NCI-H524 treated with DMSO at 0.1 percent for 48 hours (cell line): ENCODE measurements at regions not wholly inside any gene's neighbourhood (a gene's known extent, or its start where the extent isn't known, plus 50 kb on each side); places are given as distances from the start of the nearest gene placed in this dataset.

Experiments used
- DNase-seq: peaks from one replicate; lab custom pipeline; 2025; lab: John Stamatoyannopoulos, UW

GRCh38 chr2:219769090-219769910 is 141.9 kb downstream of the SLC4A3 start:
- DNase-seq = no peak

GRCh38 chr2:219772103-219772635 is 144.7 kb downstream of the SLC4A3 start:
- no peak for DNase-seq

GRCh38 chr2:219772697-219773096 is 145.3 kb downstream of the SLC4A3 start:
- no peak for DNase-seq

- no peak for DNase-seq
These were observed 148.1 kb downstream of the SLC4A3 start for GRCh38 chr2:219775506-219775905.

GRCh38 chr2:219777388-219777787 is 150.0 kb downstream of the SLC4A3 start:
- DNase-seq = no peak

GRCh38 chr2:219778189-219778588 is 150.8 kb downstream of the SLC4A3 start:
- no peak for DNase-seq

GRCh38 chr2:219782737-219783348 is 155.4 kb downstream of the SLC4A3 start:
- DNase-seq = no peak

GRCh38 chr2:219783359-219783975 is 156.0 kb downstream of the SLC4A3 start:
- no peak for DNase-seq

- peak; percentile 47 for DNase-seq
These were observed 156.7 kb downstream of the SLC4A3 start for GRCh38 chr2:219784178-219784577.

GRCh38 chr2:219789476-219789875 is 162.0 kb downstream of the SLC4A3 start:
- peak; percentile 28 for DNase-seq

- DNase-seq = no peak
These were observed 165.0 kb downstream of the SLC4A3 start for GRCh38 chr2:219792446-219792845.

GRCh38 chr2:219798430-219798829 is 171.0 kb downstream of the SLC4A3 start:
- DNase-seq = no peak

GRCh38 chr2:219803294-219803693 is 175.9 kb downstream of the SLC4A3 start:
- no peak for DNase-seq

GRCh38 chr2:219810895-219811294 is 183.5 kb downstream of the SLC4A3 start:
- no peak for DNase-seq

- DNase-seq = no peak
These were observed 185.2 kb downstream of the SLC4A3 start for GRCh38 chr2:219812672-219813071.

GRCh38 chr2:219820767-219821166 is 193.3 kb downstream of the SLC4A3 start:
- peak; percentile 16 for DNase-seq

GRCh38 chr2:219823574-219823973 is 196.1 kb downstream of the SLC4A3 start:
- no peak for DNase-seq

GRCh38 chr2:219824996-219825395 is 197.6 kb downstream of the SLC4A3 start:
- DNase-seq = no peak

- DNase-seq = no peak
These were observed 200.7 kb downstream of the SLC4A3 start for GRCh38 chr2:219828127-219828526.

GRCh38 chr2:219829667-219830352 is 202.4 kb downstream of the SLC4A3 start:
- DNase-seq = no peak

- DNase-seq = no peak
These were observed 202.9 kb downstream of the SLC4A3 start for GRCh38 chr2:219830353-219830738.

GRCh38 chr2:219831957-219832356 is 204.5 kb downstream of the SLC4A3 start:
- DNase-seq = no peak
